Tibial nerve (tissue), 4 donors: ENCODE measurements at regions not wholly inside any gene's neighbourhood (a gene's known extent, or its start where the extent isn't known, plus 50 kb on each side); places are given as distances from the start of the nearest gene placed in this dataset.

Experiments used
- EP300 ChIP-seq, 2 donors: sonication (generic); formaldehyde crosslinking; IDR thresholded peaks; one replicate each; pipeline ENCODE4 v1.6.1; 2017; ENCODE audit warnings: antibody characterized with exemption in 2 of 2, mild to moderate bottlenecking in 1 of 2
- POLR2A ChIP-seq, 2 donors: fragments of 450-650 bp; IDR thresholded peaks; one replicate each; pipeline ENCODE4 v1.6.1; 2017; ENCODE audit warnings: antibody characterized with exemption in 2 of 2, mild to moderate bottlenecking in 2 of 2, moderate library complexity in 2 of 2
- TF ChIP-seq, protein P1 (sequence below), 5 experiments: fragments of 200-600 bp in 3 of 5; fragments of 450-650 bp in 2 of 5; sonication (generic) in 3 of 5; IDR thresholded peaks; one replicate each; pipeline ENCODE4 v1.5.1; 2016 to 2019; ENCODE audit warnings: antibody characterized with exemption in 5 of 5, mild to moderate bottlenecking in 3 of 5, moderate library complexity in 2 of 5

DNA sequence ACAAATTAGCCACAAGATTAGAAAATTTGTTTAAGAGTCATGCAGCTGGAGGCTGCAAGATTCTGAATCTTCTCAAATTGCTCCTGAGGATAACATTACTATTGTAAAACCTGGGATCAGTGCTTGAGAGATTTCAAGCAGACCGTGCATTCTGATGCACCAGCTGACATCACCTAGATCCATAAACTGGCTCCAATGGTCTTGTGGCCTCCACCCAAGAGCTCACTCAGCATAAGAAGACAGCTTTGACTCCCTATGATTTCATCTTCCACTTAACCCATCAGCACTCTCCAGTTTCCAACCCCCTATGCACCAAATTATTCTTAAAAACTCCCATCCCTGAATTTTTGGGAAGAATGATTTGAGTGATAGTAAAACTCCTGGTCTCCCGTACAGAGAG, 1007.9 kb upstream of the TENM4 start:
- TF ChIP-seq, protein P1, sequence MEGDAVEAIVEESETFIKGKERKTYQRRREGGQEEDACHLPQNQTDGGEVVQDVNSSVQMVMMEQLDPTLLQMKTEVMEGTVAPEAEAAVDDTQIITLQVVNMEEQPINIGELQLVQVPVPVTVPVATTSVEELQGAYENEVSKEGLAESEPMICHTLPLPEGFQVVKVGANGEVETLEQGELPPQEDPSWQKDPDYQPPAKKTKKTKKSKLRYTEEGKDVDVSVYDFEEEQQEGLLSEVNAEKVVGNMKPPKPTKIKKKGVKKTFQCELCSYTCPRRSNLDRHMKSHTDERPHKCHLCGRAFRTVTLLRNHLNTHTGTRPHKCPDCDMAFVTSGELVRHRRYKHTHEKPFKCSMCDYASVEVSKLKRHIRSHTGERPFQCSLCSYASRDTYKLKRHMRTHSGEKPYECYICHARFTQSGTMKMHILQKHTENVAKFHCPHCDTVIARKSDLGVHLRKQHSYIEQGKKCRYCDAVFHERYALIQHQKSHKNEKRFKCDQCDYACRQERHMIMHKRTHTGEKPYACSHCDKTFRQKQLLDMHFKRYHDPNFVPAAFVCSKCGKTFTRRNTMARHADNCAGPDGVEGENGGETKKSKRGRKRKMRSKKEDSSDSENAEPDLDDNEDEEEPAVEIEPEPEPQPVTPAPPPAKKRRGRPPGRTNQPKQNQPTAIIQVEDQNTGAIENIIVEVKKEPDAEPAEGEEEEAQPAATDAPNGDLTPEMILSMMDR (IDR thresholded peaks at IDR 0.05): no peak
- TF ChIP-seq POLR2A (IDR thresholded peaks at IDR 0.05) (no peak), EP300 (IDR thresholded peaks at IDR 0.05) (no peak)
